Hepatocyte (in vitro differentiated cells): ENCODE measurements at regions not wholly inside any gene's neighbourhood (a gene's known extent, or its start where the extent isn't known, plus 50 kb on each side); places are given as distances from the start of the nearest gene placed in this dataset.

Source experiments
- DNase-seq: peaks from one replicate; pipeline ENCODE4 v3.0.0-alpha.2; 2016; ENCODE audit warnings: low spot score
- H2AFZ ChIP-seq: fragments of 200-600 bp; sonication (generic); 2 replicates; pipeline ENCODE4 v1.6.0; 2016; ENCODE audit warnings: antibody characterized with exemption, mild to moderate bottlenecking
- H3K27ac ChIP-seq: fragments of 200-600 bp; sonication (generic); 2 replicates; pipeline ENCODE4 v1.5.1; 2016; ENCODE audit warnings: mild to moderate bottlenecking
- H3K27me3 ChIP-seq: fragments of 200-600 bp; sonication (generic); 2 replicates; pipeline ENCODE4 v1.6.1; 2016
- H3K36me3 ChIP-seq: fragments of 200-600 bp; sonication (generic); replicated peaks from 2 replicates; pipeline ENCODE4 v1.5.1; 2016; ENCODE audit warnings: low read depth; ENCODE audit not compliant: insufficient read depth
- H3K4me1 ChIP-seq: fragments of 200-600 bp; sonication (generic); 2 replicates; pipeline ENCODE4 v1.5.1; 2016; ENCODE audit warnings: mild to moderate bottlenecking, moderate library complexity; ENCODE audit not compliant: insufficient read depth
- H3K4me2 ChIP-seq: fragments of 200-600 bp; sonication (generic); 2 replicates; pipeline ENCODE4 v1.6.0; 2016
- H3K4me3 ChIP-seq: fragments of 200-600 bp; sonication (generic); 2 replicates; pipeline ENCODE4 v1.5.1; 2016; ENCODE audit warnings: mild to moderate bottlenecking
- H3K79me2 ChIP-seq: fragments of 200-600 bp; sonication (generic); 2 replicates; pipeline ENCODE4 v1.6.0; 2017; ENCODE audit warnings: mild to moderate bottlenecking
- H3K9me2 ChIP-seq: fragments of 200-600 bp; sonication (generic); replicated peaks from 2 replicates; pipeline ENCODE4 v1.6.0; 2017; ENCODE audit warnings: mild to moderate bottlenecking; ENCODE audit not compliant: insufficient read depth
- H3K9me3 ChIP-seq: fragments of 200-600 bp; sonication (generic); 2 replicates; pipeline ENCODE4 v1.5.1; 2016; ENCODE audit warnings: low read depth, mild to moderate bottlenecking
- H4K20me1 ChIP-seq: fragments of 200-600 bp; sonication (generic); 2 replicates; pipeline ENCODE4 v1.6.0; 2016; ENCODE audit warnings: mild to moderate bottlenecking; ENCODE audit not compliant: insufficient read depth, poor library complexity, severe bottlenecking
- CTCF ChIP-seq: fragments of 200-600 bp; sonication (generic); IDR thresholded peaks from 2 replicates; pipeline ENCODE4 v1.5.1; 2016; ENCODE audit warnings: antibody characterized with exemption, mild to moderate bottlenecking; ENCODE audit not compliant: poor library complexity
- EZH2 ChIP-seq: fragments of 200-600 bp; sonication (generic); IDR thresholded peaks from 2 replicates; pipeline ENCODE4 v1.6.1; 2016; ENCODE audit warnings: antibody characterized with exemption, mild to moderate bottlenecking, borderline replicate concordance
- EZH2phosphoT487 ChIP-seq: fragments of 200-600 bp; sonication (generic); IDR thresholded peaks from one replicate; pipeline ENCODE4 v1.6.1; 2018; ENCODE audit warnings: antibody characterized with exemption, mild to moderate bottlenecking, low read depth, moderate library complexity; ENCODE audit not compliant: unreplicated experiment, severe bottlenecking
- WGBS: methylation state at CpG from one replicate; pipeline ENCODE4 v1.1.6; 2016; ENCODE audit warnings: low lambda C conversion rate; ENCODE audit errors: missing lambda C conversion rate; 5-methylcytosine and 5-hydroxymethylcytosine counted together

- no peak overlapping the region for H2AFZ ChIP-seq
- H3K27me3 ChIP-seq, result no peaks in the 10 kb centered on the region
- DNase-seq, result no peak
- H3K9me2 ChIP-seq, result no peaks in the 10 kb centered on the region
- no peaks in the 10 kb centered on the region for H3K36me3 ChIP-seq
- H3K27ac ChIP-seq, result peak overlapping the region; percentile 44
- no peaks in the 10 kb centered on the region for H3K79me2 ChIP-seq
- WGBS, result 62% methylated on average over 11 of the region's 11 CpGs
- no peaks in the 10 kb centered on the region for H3K9me3 ChIP-seq
- no peaks in the 10 kb centered on the region for H3K4me1 ChIP-seq
- no peaks in the 10 kb centered on the region for H4K20me1 ChIP-seq
- H3K4me3 ChIP-seq, result no peak overlapping the region
- no peak for TF ChIP-seq CTCF
- TF ChIP-seq EZH2phosphoT487, result no peak
- no peak for TF ChIP-seq EZH2
- no peak overlapping the region for H3K4me2 ChIP-seq
Measured at GRCh38 chr1:219460896-219461815, 151.7 kb downstream of the ZC3H11B start.

- H3K27ac ChIP-seq, result peak overlapping the region; percentile 31
Measured at GRCh38 chr1:219460081-219460895, 152.6 kb downstream of the ZC3H11B start.

GRCh38 chr1:219459351-219460080 is 153.4 kb downstream of the ZC3H11B start:
- Histone ChIP-seq H2AFZ (no peak overlapping the region), H3K9me2 (no peaks in the 10 kb centered on the region), H3K27me3 (no peaks in the 10 kb centered on the region), H3K4me1 (no peaks in the 10 kb centered on the region), H3K36me3 (no peaks in the 10 kb centered on the region), H3K4me2 (no peak overlapping the region), H3K4me3 (no peak overlapping the region), H3K79me2 (no peaks in the 10 kb centered on the region), H4K20me1 (no peaks in the 10 kb centered on the region), H3K27ac (peak overlapping the region; percentile 31), H3K9me3 (no peaks in the 10 kb centered on the region)
- DNase-seq, result no peak
- no peak for TF ChIP-seq EZH2
- 55% methylated on average over 5 of the region's 5 CpGs for WGBS

More at GRCh38 chr1:219460081-219460895, 152.6 kb downstream of the ZC3H11B start:
- no peak for DNase-seq
- no peaks in the 10 kb centered on the region for H3K36me3 ChIP-seq
- no peak overlapping the region for H2AFZ ChIP-seq
- H3K4me1 ChIP-seq, result no peaks in the 10 kb centered on the region
- no peak overlapping the region for H3K4me2 ChIP-seq
- no peaks in the 10 kb centered on the region for H3K9me2 ChIP-seq
- TF ChIP-seq CTCF (no peak), EZH2 (no peak), EZH2phosphoT487 (no peak)
- 88% methylated on average over 2 of the region's 2 CpGs for WGBS
- no peak overlapping the region for H3K4me3 ChIP-seq
- no peaks in the 10 kb centered on the region for H4K20me1 ChIP-seq
- H3K9me3 ChIP-seq, result no peaks in the 10 kb centered on the region
- H3K27me3 ChIP-seq, result no peaks in the 10 kb centered on the region
- H3K79me2 ChIP-seq, result no peaks in the 10 kb centered on the region

GRCh38 chr1:219446288-219446687 is 166.6 kb downstream of the ZC3H11B start:
- TF ChIP-seq EZH2phosphoT487 (no peak), EZH2 (no peak), CTCF (no peak)
- no peak overlapping the region for H3K4me3 ChIP-seq
- no peaks in the 10 kb centered on the region for H3K9me2 ChIP-seq
- H3K9me3 ChIP-seq, result no peaks in the 10 kb centered on the region
- H3K27ac ChIP-seq, result no peak overlapping the region
- no peaks in the 10 kb centered on the region for H3K4me1 ChIP-seq
- H3K4me2 ChIP-seq, result no peak overlapping the region
- no peaks in the 10 kb centered on the region for H3K27me3 ChIP-seq
- no peaks in the 10 kb centered on the region for H3K79me2 ChIP-seq
- no peak overlapping the region for H2AFZ ChIP-seq
- H4K20me1 ChIP-seq, result no peaks in the 10 kb centered on the region
- DNase-seq, result no peak
- WGBS, result 55% methylated on average over 3 of the region's 3 CpGs
- no peaks in the 10 kb centered on the region for H3K36me3 ChIP-seq
